CD14-positive monocyte (primary cell): ENCODE measurements at regions not wholly inside any gene's neighbourhood (a gene's known extent, or its start where the extent isn't known, plus 50 kb on each side); places are given as distances from the start of the nearest gene placed in this dataset.

Experiments
- DNase-seq, 3 donors: peaks; one replicate each; pipeline ENCODE4 v3.0.0-alpha.2; 2011 to 2022
- H2AFZ ChIP-seq: 2 replicates; pipeline ENCODE4 v1.6.0; 2012; ENCODE audit warnings: mild to moderate bottlenecking, low read depth, low read length, inconsistent platforms; ENCODE audit not compliant: insufficient read depth, poor library complexity, severe bottlenecking
- H3K27ac ChIP-seq, 2 donors: 1 replicate in 1 of 2; 2 replicates in 1 of 2; pipeline ENCODE4 v1.5.1; 2012 to 2013; ENCODE audit warnings: low read length in 2 of 2, control low read depth in 1 of 2, inconsistent platforms in 1 of 2, low read depth in 1 of 2, mild to moderate bottlenecking in 1 of 2
- H3K27me3 ChIP-seq, 2 donors: one replicate each; pipeline versions ENCODE4 v1.6.0 to v1.6.1; 2011 to 2013; ENCODE audit warnings: low read length in 2 of 2; ENCODE audit not compliant: control insufficient read depth in 2 of 2, insufficient read depth in 2 of 2
- H3K36me3 ChIP-seq, 2 donors: replicated peaks in 1 of 2; 1 replicate in 1 of 2; 2 replicates in 1 of 2; pipeline versions ENCODE4 v1.5.1 to v1.6.1; 2012 to 2013; ENCODE audit warnings: low read length in 2 of 2, control low read depth in 1 of 2, inconsistent platforms in 1 of 2, mild to moderate bottlenecking in 1 of 2; ENCODE audit not compliant: insufficient read depth in 2 of 2, control insufficient read depth in 1 of 2
- H3K4me1 ChIP-seq, 2 donors: 1 replicate in 1 of 2; 2 replicates in 1 of 2; pipeline versions ENCODE4 v1.5.1 to v1.6.1; 2012 to 2013; ENCODE audit warnings: low read length in 2 of 2, control low read depth in 1 of 2, inconsistent platforms in 1 of 2, mild to moderate bottlenecking in 1 of 2, moderate library complexity in 1 of 2; ENCODE audit not compliant: insufficient read depth in 2 of 2, control insufficient read depth in 1 of 2
- H3K4me2 ChIP-seq: replicated peaks from 2 replicates; pipeline ENCODE3; 2012; ENCODE audit warnings: low read length, moderate library complexity, mild to moderate bottlenecking; ENCODE audit not compliant: poor library complexity, severe bottlenecking; ENCODE audit errors: extremely low read depth
- H3K4me3 ChIP-seq, 3 experiments: fragments of 200-600 bp in 1 of 3; sonication (generic) in 1 of 3; replicated peaks in 1 of 3; 1 replicate in 2 of 3; 2 replicates in 1 of 3; pipeline ENCODE4 v1.5.1; 2011 to 2013; ENCODE audit warnings: low read length in 3 of 3, mild to moderate bottlenecking in 3 of 3, control low read depth in 2 of 3, low read depth in 2 of 3, inconsistent platforms in 1 of 3, moderate library complexity in 1 of 3
- H3K79me2 ChIP-seq: 2 replicates; pipeline ENCODE4 v1.6.0; 2012; ENCODE audit warnings: mild to moderate bottlenecking, control low read depth, inconsistent platforms, low read length, moderate library complexity; ENCODE audit not compliant: insufficient read depth
- H3K9ac ChIP-seq: 2 replicates; pipeline ENCODE4 v1.6.0; 2017; ENCODE audit warnings: low read length, mild to moderate bottlenecking; ENCODE audit not compliant: insufficient read depth, poor library complexity, severe bottlenecking
- H3K9me3 ChIP-seq, 2 donors: replicated peaks in 1 of 2; 1 replicate in 1 of 2; 2 replicates in 1 of 2; pipeline versions ENCODE4 v1.5.1 to v1.6.1; 2012 to 2013; ENCODE audit warnings: low read length in 2 of 2, control low read depth in 1 of 2; ENCODE audit not compliant: control insufficient read depth in 1 of 2, insufficient read depth in 1 of 2
- H4K20me1 ChIP-seq: 2 replicates; pipeline ENCODE4 v1.6.0; 2012; ENCODE audit warnings: mild to moderate bottlenecking, low read length, control low read depth, moderate library complexity; ENCODE audit not compliant: insufficient read depth
- H3K27ac Mint-ChIP-seq, 7 donors: one replicate each; pipeline ENCODE4 v1.8.0; 2020; ENCODE audit warnings: mild to moderate bottlenecking in 7 of 7, mixed read lengths in 7 of 7, moderate library complexity in 6 of 7, inconsistent platforms in 2 of 7
- H3K27me3 Mint-ChIP-seq, 3 donors: one replicate each; pipeline ENCODE4 v1.8.0; 2021 to 2022; ENCODE audit warnings: low read depth in 3 of 3, mild to moderate bottlenecking in 3 of 3, mixed read lengths in 3 of 3, moderate library complexity in 3 of 3, inconsistent platforms in 1 of 3
- H3K36me3 Mint-ChIP-seq, 2 donors: one replicate each; pipeline ENCODE4 v1.8.0; 2020; ENCODE audit warnings: mixed read lengths in 2 of 2, inconsistent platforms in 1 of 2, mild to moderate bottlenecking in 1 of 2
- H3K4me1 Mint-ChIP-seq: one replicate; pipeline ENCODE4 v1.8.0; 2020; ENCODE audit warnings: mild to moderate bottlenecking, mixed read lengths
- H3K4me3 Mint-ChIP-seq, 2 donors: one replicate each; pipeline ENCODE4 v1.8.0; 2020; ENCODE audit warnings: mild to moderate bottlenecking in 2 of 2, mixed read lengths in 2 of 2, moderate library complexity in 1 of 2
- H3K9me3 Mint-ChIP-seq, 7 donors: one replicate each; pipeline ENCODE4 v1.8.0; 2020 to 2022; ENCODE audit warnings: mixed read lengths in 7 of 7, mild to moderate bottlenecking in 6 of 7, moderate library complexity in 6 of 7, inconsistent platforms in 2 of 7
- WGBS: methylation state at CpG from one replicate; pipeline ENCODE4 v1.1.5; 2013; ENCODE audit warnings: missing lambda C conversion rate; ENCODE audit not compliant: insufficient coverage; 5-methylcytosine and 5-hydroxymethylcytosine counted together
- intact Hi-C, 2 donors: fragments of 100-400 bp; cut with micrococcal nuclease; formaldehyde crosslinking; loops; one replicate each; pipeline versions ENCODE4 v1.15.0 to v1.15.1; 2023
- TF ChIP-seq, protein P1 (sequence below): fragments of 200-600 bp; IDR thresholded peaks from one replicate; pipeline ENCODE4 v1.8.0; 2022; ENCODE audit warnings: antibody characterized with exemption, mild to moderate bottlenecking

DNA sequence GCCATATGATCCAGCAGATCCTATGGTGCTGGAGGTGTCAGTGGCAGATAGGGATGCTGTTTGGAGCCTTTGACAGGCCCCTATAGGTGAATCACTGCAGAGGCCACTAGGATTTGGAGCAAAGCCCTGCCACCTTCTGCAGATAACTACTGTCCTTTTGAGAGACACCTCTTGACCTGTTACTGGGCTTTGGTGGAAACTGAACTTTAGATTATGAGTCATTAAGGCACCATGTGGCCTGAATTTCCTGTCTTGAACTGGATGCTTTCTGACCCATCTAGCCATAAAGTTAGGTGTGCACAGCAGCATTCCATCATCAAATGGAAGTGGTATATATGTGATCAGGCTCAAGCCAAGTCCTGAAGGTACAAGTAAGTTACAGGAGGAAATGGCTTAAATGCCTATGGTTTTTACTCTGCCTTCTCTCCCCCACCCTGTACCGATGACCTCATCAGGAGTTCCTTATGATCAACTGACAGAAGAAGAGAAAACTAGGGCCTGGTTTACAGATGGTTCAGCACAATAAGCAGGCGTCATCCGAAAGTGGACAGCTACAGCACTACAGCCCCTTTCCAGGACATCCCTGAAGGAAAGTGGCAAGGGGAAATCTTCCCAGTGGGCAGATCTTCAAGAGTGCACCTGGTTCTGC, 565.6 kb upstream of the AGTR1 start:
- Mint-ChIP-seq H3K9me3 (peaks cover 3 to 17% (median 6%) of the 10 kb centered on the region in 7 donors), H3K27me3 (no peaks in the 10 kb centered on the region), H3K4me3 (no peak overlapping the region), H3K36me3 (no peaks in the 10 kb centered on the region), H3K4me1 (no peaks in the 10 kb centered on the region), H3K27ac (no peak overlapping the region)
- Histone ChIP-seq H2AFZ (no peak overlapping the region), H3K4me1 (no peaks in the 10 kb centered on the region), H3K9ac (no peak overlapping the region), H4K20me1 (no peaks in the 10 kb centered on the region), H3K27me3 (no peaks in the 10 kb centered on the region), H3K9me3 (peaks cover 0 to 5% of the 10 kb centered on the region in 2 donors), H3K79me2 (no peaks in the 10 kb centered on the region), H3K4me3 (no peak overlapping the region), H3K27ac (no peak overlapping the region), H3K36me3 (no peaks in the 10 kb centered on the region), H3K4me2 (no peak overlapping the region)
- no CpG with 5 or more reads among the region's 3 CpGs for WGBS
- intact Hi-C loops, result no loop called here
- DNase-seq, result no peak
- TF ChIP-seq, protein P1, sequence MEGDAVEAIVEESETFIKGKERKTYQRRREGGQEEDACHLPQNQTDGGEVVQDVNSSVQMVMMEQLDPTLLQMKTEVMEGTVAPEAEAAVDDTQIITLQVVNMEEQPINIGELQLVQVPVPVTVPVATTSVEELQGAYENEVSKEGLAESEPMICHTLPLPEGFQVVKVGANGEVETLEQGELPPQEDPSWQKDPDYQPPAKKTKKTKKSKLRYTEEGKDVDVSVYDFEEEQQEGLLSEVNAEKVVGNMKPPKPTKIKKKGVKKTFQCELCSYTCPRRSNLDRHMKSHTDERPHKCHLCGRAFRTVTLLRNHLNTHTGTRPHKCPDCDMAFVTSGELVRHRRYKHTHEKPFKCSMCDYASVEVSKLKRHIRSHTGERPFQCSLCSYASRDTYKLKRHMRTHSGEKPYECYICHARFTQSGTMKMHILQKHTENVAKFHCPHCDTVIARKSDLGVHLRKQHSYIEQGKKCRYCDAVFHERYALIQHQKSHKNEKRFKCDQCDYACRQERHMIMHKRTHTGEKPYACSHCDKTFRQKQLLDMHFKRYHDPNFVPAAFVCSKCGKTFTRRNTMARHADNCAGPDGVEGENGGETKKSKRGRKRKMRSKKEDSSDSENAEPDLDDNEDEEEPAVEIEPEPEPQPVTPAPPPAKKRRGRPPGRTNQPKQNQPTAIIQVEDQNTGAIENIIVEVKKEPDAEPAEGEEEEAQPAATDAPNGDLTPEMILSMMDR, result no peak

DNA sequence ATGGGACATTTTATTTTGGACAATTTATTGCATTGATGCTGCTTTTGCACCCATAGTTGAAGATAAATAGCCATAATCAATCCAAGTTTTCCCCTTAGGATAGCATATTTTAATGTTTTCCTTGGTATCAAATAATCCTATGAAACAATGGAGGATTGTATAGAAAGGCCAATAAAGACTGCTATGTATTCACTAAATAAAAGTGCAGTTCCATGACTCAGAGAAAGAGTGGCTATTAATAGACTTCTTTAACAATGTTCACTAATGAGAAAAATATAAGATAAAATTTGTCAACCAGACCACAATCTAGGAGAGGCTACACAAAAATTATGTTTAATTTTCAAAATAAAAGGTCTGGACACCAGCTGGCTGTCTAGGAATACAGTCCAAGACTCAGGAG, 560.9 kb upstream of the AGTR1 start:
- no peak overlapping the region for H2AFZ ChIP-seq
- no peaks in the 10 kb centered on the region for H3K4me1 ChIP-seq
- Mint-ChIP-seq H3K4me3 (no peak overlapping the region), H3K9me3 (peaks cover 0 to 12% (median 6%) of the 10 kb centered on the region in 7 donors), H3K27ac (no peak overlapping the region), H3K36me3 (no peaks in the 10 kb centered on the region), H3K27me3 (no peaks in the 10 kb centered on the region), H3K4me1 (no peaks in the 10 kb centered on the region)
- no peak overlapping the region for H3K4me3 ChIP-seq
- H3K27me3 ChIP-seq, result no peaks in the 10 kb centered on the region
- H3K79me2 ChIP-seq, result no peaks in the 10 kb centered on the region
- intact Hi-C loops, result no loop called here
- TF ChIP-seq, protein P1, result no peak
- peaks cover 0 to 5% of the 10 kb centered on the region in 2 donors for H3K9me3 ChIP-seq
- H3K4me2 ChIP-seq, result no peak overlapping the region
- H3K36me3 ChIP-seq, result no peaks in the 10 kb centered on the region
- no peaks in the 10 kb centered on the region for H4K20me1 ChIP-seq
- no peak overlapping the region for H3K9ac ChIP-seq
- no peak for DNase-seq
- H3K27ac ChIP-seq, result no peak overlapping the region
